OCI-LY1 (cell line): ENCODE measurements at regions not wholly inside any gene's neighbourhood (a gene's known extent, or its start where the extent isn't known, plus 50 kb on each side); places are given as distances from the start of the nearest gene placed in this dataset.

Experiments used
- EZH2 ChIP-seq: fragments of 200-600 bp; sonication (generic), shearing (Covaris generic); IDR thresholded peaks from 2 replicates; pipeline ENCODE4 v1.8.0; 2017; ENCODE audit warnings: borderline replicate concordance, mixed run types, mild to moderate bottlenecking, antibody characterized with exemption, low read length, moderate library complexity, mixed read lengths
- TF ChIP-seq, protein P1 (sequence below): fragments of 200-600 bp; sonication (generic), shearing (Covaris generic); IDR thresholded peaks from 2 replicates; pipeline ENCODE4 v1.5.1; 2017; ENCODE audit warnings: mild to moderate bottlenecking, antibody characterized with exemption, low read length, moderate library complexity, mixed read lengths

DNA sequence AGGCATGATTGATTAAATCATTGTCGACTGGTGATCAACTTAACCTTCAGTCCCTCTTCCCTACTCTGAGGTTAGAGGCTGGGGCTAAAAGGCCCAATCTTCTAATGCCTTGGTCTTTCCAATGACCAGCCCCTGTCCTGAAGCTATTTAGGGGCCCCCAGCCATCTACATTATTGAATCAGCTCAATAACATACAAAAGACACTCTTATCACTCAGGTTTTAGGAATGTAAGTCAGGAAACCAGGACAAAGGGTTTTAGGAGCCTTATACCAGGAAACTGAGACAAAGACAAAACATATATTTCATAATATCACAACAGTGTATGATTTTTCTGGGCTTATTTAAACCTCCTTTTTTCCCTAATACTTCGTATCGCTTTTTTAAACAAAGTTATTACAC is 198.6 kb downstream of the RNF152 start:
- TF ChIP-seq EZH2: no peak
- TF ChIP-seq, protein P1, sequence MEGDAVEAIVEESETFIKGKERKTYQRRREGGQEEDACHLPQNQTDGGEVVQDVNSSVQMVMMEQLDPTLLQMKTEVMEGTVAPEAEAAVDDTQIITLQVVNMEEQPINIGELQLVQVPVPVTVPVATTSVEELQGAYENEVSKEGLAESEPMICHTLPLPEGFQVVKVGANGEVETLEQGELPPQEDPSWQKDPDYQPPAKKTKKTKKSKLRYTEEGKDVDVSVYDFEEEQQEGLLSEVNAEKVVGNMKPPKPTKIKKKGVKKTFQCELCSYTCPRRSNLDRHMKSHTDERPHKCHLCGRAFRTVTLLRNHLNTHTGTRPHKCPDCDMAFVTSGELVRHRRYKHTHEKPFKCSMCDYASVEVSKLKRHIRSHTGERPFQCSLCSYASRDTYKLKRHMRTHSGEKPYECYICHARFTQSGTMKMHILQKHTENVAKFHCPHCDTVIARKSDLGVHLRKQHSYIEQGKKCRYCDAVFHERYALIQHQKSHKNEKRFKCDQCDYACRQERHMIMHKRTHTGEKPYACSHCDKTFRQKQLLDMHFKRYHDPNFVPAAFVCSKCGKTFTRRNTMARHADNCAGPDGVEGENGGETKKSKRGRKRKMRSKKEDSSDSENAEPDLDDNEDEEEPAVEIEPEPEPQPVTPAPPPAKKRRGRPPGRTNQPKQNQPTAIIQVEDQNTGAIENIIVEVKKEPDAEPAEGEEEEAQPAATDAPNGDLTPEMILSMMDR: no peak
